ENCODE measurements at regions not wholly inside any gene's neighbourhood (a gene's known extent, or its start where the extent isn't known, plus 50 kb on each side); places are given as distances from the start of the nearest gene placed in this dataset.

DNA sequence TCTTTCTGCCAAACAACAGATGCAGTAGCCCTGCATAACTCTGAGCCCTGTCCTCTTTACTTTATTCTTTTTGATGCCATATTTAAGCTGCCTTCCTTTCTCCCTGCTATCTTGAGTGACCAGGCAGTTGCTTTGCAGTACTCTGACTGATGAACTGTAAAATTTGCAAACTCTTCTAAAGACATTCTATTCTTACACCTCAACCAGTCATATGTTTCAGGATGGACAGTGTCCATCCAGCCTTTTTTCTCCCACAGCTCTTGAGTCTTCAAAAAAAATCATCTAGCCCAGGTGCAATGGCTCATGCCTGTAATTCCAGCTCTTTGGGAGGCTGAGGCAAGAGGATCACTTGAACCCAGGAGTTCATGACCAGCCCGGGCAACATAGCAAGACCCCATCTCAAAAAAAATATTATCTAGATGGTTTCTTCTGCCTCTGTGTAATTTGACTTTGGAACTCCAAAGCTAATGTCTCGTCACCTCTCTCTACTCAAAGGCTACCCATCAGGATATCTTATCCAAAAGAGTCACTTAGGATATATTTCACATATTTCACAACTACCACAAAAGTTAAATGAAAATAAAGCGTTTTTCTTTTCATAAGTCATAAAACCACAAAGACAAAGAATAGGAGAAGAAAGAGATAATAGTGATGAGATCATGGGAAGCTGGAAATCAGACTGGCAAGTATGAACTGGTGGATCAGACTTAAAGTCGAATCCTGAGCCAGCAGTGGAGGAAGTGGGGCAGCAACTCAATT lies 54.6 kb upstream of the IPO9 start:
- H3K4me2 ChIP-seq, result no peak overlapping the region
- H3K36me3 ChIP-seq, result peaks cover 61% of the 10 kb centered on the region
- H3K4me3 ChIP-seq, result no peak overlapping the region
- peaks cover 29% of the 10 kb centered on the region for H3K9me3 ChIP-seq
- no peaks in the 10 kb centered on the region for H3K27me3 ChIP-seq
- H3K27ac ChIP-seq, result no peak overlapping the region
- H3K9ac ChIP-seq, result no peak overlapping the region
- H3K4me1 ChIP-seq, result peaks cover 15% of the 10 kb centered on the region
- no peak for TF ChIP-seq Cebpa-rat (IDR thresholded peaks at IDR 0.05)
- H4K20me1 ChIP-seq, result peaks cover 30% of the 10 kb centered on the region; the same call in 1 of the 2 replicates

- TF ChIP-seq Cebpa-rat (IDR thresholded peaks at IDR 0.05), result no peak
- peaks cover 32% of the 10 kb centered on the region; the same call in 1 of the 2 replicates for H4K20me1 ChIP-seq
- H3K9ac ChIP-seq, result no peak overlapping the region
- H3K9me3 ChIP-seq, result peaks cover 27% of the 10 kb centered on the region
- peaks cover 65% of the 10 kb centered on the region for H3K36me3 ChIP-seq
- H3K27me3 ChIP-seq, result no peaks in the 10 kb centered on the region
- H3K4me2 ChIP-seq, result no peak overlapping the region
- H3K4me1 ChIP-seq, result peaks cover 10% of the 10 kb centered on the region
- no peak overlapping the region for H3K4me3 ChIP-seq
- no peak overlapping the region for H3K27ac ChIP-seq
Measured at GRCh38 chr1:201774983-201775344, 54.0 kb upstream of the IPO9 start.

GRCh38 chr1:201775380-201775779 lies 53.6 kb upstream of the IPO9 start:
- H3K4me3 ChIP-seq, result no peak overlapping the region
- H3K9me3 ChIP-seq, result peaks cover 22% of the 10 kb centered on the region
- no peak overlapping the region for H3K4me2 ChIP-seq
- peaks cover 37% of the 10 kb centered on the region; the same call in 1 of the 2 replicates for H4K20me1 ChIP-seq
- no peak overlapping the region for H3K9ac ChIP-seq
- peaks cover 6% of the 10 kb centered on the region for H3K4me1 ChIP-seq
- H3K27me3 ChIP-seq, result no peaks in the 10 kb centered on the region
- peaks cover 65% of the 10 kb centered on the region for H3K36me3 ChIP-seq
- H3K27ac ChIP-seq, result no peak overlapping the region
- no peak for TF ChIP-seq Cebpa-rat (IDR thresholded peaks at IDR 0.05)

- no peaks in the 10 kb centered on the region for H3K4me1 ChIP-seq
- no peak overlapping the region for H3K4me3 ChIP-seq
- no peak for TF ChIP-seq Cebpa-rat (IDR thresholded peaks at IDR 0.05)
- peaks cover 70% of the 10 kb centered on the region for H3K36me3 ChIP-seq
- H3K27ac ChIP-seq, result no peak overlapping the region
- H3K27me3 ChIP-seq, result no peaks in the 10 kb centered on the region
- H3K4me2 ChIP-seq, result no peak overlapping the region
- H3K9ac ChIP-seq, result no peak overlapping the region
- no peaks in the 10 kb centered on the region for H3K9me3 ChIP-seq
- H4K20me1 ChIP-seq, result peaks cover 31% of the 10 kb centered on the region; the same call in 1 of the 2 replicates
Measured at GRCh38 chr1:201778279-201779065, 50.5 kb upstream of the IPO9 start.
